HS-27A (cell line): ENCODE measurements at regions not wholly inside any gene's neighbourhood (a gene's known extent, or its start where the extent isn't known, plus 50 kb on each side); places are given as distances from the start of the nearest gene placed in this dataset.
"Not testable (repeated sequence)": the region's sequence is repeated elsewhere in the genome, so short reads cannot be mapped to it uniquely, and the experiment has no call there.

Source experiments
- DNase-seq: peaks from one replicate; pipeline ENCODE4 v3.0.0-alpha.2; 2012; ENCODE audit warnings: low read depth, missing footprints

- no peak for DNase-seq
Measured at GRCh38 chr2:138066139-138066806, 102.0 kb downstream of the HNMT start.

- DNase-seq: no peak
Measured at GRCh38 chr2:138066841-138067240, 102.6 kb downstream of the HNMT start.

GRCh38 chr2:138068669-138069068, 104.4 kb downstream of the HNMT start:
- DNase-seq: not testable (repeated sequence)

GRCh38 chr2:138071042-138071719, 106.9 kb downstream of the HNMT start:
- not testable (repeated sequence) for DNase-seq

GRCh38 chr2:138071720-138072719, 107.7 kb downstream of the HNMT start:
- DNase-seq: peak; percentile 79

- no peak for DNase-seq
Measured at GRCh38 chr2:138078153-138078552, 113.9 kb downstream of the HNMT start.

GRCh38 chr2:138079976-138080375, 115.7 kb downstream of the HNMT start:
- DNase-seq: no peak

GRCh38 chr2:138081225-138082073, 117.2 kb downstream of the HNMT start:
- DNase-seq: no peak

GRCh38 chr2:138084206-138084605, 119.9 kb downstream of the HNMT start:
- DNase-seq: no peak

GRCh38 chr2:138085441-138085840, 121.2 kb downstream of the HNMT start:
- DNase-seq: peak; percentile 58

GRCh38 chr2:138086576-138086975, 122.3 kb downstream of the HNMT start:
- DNase-seq: no peak

- DNase-seq: no peak
Measured at GRCh38 chr2:138087751-138088593, 123.7 kb downstream of the HNMT start.

- no peak for DNase-seq
Measured at GRCh38 chr2:138090330-138090729, 126.1 kb downstream of the HNMT start.

GRCh38 chr2:138093455-138093854, 129.2 kb downstream of the HNMT start:
- no peak for DNase-seq

GRCh38 chr2:138094031-138094430, 129.8 kb downstream of the HNMT start:
- no peak for DNase-seq

GRCh38 chr2:138095336-138095735, 131.1 kb downstream of the HNMT start:
- no peak for DNase-seq

- not testable (repeated sequence) for DNase-seq
Measured at GRCh38 chr2:138099288-138099687, 135.0 kb downstream of the HNMT start.

GRCh38 chr2:138101718-138102117, 137.4 kb downstream of the HNMT start:
- DNase-seq: no peak

- no peak for DNase-seq
Measured at GRCh38 chr2:138102664-138103063, 138.4 kb downstream of the HNMT start.

- DNase-seq: no peak
Measured at GRCh38 chr2:138103156-138103555, 138.9 kb downstream of the HNMT start.

- no peak for DNase-seq
Measured at GRCh38 chr2:138104071-138104470, 139.8 kb downstream of the HNMT start.
